ENCODE measurements at regions not wholly inside any gene's neighbourhood (a gene's known extent, or its start where the extent isn't known, plus 50 kb on each side); places are given as distances from the start of the nearest gene placed in this dataset.

DNA sequence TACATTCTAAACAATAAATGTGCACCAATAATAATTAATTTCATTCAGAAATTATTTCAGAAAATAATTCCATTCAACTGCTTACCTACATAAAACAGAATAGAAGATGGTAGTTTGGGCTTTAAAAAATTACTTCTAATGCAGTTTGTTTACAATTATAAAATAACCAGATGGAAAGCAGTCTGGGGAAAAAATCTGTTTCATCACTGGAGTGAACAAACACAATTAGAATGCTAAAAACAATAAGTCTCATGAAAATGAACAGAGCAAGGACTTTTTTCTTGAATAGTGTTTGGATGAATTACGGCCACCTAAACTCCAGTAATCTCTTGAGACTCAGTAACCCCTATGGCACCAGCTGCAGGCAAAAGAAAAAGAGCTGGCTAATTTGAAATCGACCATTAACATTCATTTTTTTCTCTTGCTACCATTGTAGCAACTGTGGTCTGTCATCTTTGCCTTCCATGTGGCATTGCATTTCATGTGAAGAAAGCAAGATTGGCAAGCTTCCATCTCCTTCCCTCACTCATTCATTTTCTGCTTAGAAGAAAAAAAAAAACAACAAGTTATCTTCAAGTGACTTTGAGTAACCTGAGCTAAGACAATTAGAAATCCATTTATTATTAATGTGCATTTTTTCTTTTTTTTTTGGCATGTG lies 88.4 kb upstream of the CEP85L start:
- TF ChIP-seq, protein P1, sequence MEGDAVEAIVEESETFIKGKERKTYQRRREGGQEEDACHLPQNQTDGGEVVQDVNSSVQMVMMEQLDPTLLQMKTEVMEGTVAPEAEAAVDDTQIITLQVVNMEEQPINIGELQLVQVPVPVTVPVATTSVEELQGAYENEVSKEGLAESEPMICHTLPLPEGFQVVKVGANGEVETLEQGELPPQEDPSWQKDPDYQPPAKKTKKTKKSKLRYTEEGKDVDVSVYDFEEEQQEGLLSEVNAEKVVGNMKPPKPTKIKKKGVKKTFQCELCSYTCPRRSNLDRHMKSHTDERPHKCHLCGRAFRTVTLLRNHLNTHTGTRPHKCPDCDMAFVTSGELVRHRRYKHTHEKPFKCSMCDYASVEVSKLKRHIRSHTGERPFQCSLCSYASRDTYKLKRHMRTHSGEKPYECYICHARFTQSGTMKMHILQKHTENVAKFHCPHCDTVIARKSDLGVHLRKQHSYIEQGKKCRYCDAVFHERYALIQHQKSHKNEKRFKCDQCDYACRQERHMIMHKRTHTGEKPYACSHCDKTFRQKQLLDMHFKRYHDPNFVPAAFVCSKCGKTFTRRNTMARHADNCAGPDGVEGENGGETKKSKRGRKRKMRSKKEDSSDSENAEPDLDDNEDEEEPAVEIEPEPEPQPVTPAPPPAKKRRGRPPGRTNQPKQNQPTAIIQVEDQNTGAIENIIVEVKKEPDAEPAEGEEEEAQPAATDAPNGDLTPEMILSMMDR (conservative IDR thresholded peaks at IDR 0.05 in 1 of 2, IDR thresholded peaks at IDR 0.05 in 1 of 2; ENCODE audit: extremely low read depth in 1 of 2, insufficient read depth in 1 of 2, low read depth in 1 of 2, low read length in 2 of 2), result no peak
- TF ChIP-seq EZH2 (IDR thresholded peaks at IDR 0.05; ENCODE audit: borderline replicate concordance, low read length), result no peak

Measured in mammary epithelial cell (primary cell).